ENCODE measurements at regions not wholly inside any gene's neighbourhood (a gene's known extent, or its start where the extent isn't known, plus 50 kb on each side); places are given as distances from the start of the nearest gene placed in this dataset.

DNA sequence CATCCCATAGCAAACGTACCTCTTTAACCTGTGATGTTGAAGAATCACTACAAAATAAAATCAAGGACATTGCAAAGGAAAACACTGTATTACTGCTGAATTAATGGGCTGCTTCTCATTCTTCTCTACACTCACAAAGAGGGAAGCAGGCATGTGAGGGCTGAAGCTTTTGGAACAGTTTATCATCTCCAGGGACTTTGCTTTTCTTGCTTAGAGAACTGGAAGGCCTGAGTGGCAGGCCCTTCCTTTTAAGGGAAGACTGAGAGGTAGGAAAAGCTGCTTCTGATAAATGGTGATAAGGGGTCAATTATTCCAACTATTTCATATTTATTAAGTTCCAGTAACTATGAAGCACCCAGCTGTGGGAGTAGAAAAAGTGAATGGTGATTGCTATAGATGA lies 649.6 kb downstream of the NTRK3 start:
- Histone ChIP-seq H3K4me3 (no peak overlapping the region), H3K4me1 (no peaks in the 10 kb centered on the region), H3K9me3 (no peaks in the 10 kb centered on the region), H3K27ac (no peak overlapping the region), H3K4me2 (no peak overlapping the region)
- ATAC-seq = no peak
- no peak for TF ChIP-seq NPAS2 (CRISPR knock-in tag; IDR thresholded peaks at IDR 0.05; ENCODE audit: borderline replicate concordance)
- no peak for TF ChIP-seq JUNB (IDR thresholded peaks at IDR 0.05)
- TF ChIP-seq HOXB13 (CRISPR knock-in tag; IDR thresholded peaks at IDR 0.05; ENCODE audit: low read depth) = no peak
- TF ChIP-seq, protein P1, sequence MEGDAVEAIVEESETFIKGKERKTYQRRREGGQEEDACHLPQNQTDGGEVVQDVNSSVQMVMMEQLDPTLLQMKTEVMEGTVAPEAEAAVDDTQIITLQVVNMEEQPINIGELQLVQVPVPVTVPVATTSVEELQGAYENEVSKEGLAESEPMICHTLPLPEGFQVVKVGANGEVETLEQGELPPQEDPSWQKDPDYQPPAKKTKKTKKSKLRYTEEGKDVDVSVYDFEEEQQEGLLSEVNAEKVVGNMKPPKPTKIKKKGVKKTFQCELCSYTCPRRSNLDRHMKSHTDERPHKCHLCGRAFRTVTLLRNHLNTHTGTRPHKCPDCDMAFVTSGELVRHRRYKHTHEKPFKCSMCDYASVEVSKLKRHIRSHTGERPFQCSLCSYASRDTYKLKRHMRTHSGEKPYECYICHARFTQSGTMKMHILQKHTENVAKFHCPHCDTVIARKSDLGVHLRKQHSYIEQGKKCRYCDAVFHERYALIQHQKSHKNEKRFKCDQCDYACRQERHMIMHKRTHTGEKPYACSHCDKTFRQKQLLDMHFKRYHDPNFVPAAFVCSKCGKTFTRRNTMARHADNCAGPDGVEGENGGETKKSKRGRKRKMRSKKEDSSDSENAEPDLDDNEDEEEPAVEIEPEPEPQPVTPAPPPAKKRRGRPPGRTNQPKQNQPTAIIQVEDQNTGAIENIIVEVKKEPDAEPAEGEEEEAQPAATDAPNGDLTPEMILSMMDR (IDR thresholded peaks at IDR 0.05) = no peak
- TF ChIP-seq RCOR1 (IDR thresholded peaks at IDR 0.05; ENCODE audit: low read depth, low read length) = no peak
- POLR2A ChIA-PET = no interaction called here
- no peak for DNase-seq (ENCODE audit: low read depth in 1 of 2, low spot score in 1 of 2)
- no peak for FAIRE-seq
- CTCF ChIA-PET = no interaction called here
- WGBS (ENCODE audit: missing lambda C conversion rate) = 26% methylated on average over 1 of the region's 1 CpG

DNA sequence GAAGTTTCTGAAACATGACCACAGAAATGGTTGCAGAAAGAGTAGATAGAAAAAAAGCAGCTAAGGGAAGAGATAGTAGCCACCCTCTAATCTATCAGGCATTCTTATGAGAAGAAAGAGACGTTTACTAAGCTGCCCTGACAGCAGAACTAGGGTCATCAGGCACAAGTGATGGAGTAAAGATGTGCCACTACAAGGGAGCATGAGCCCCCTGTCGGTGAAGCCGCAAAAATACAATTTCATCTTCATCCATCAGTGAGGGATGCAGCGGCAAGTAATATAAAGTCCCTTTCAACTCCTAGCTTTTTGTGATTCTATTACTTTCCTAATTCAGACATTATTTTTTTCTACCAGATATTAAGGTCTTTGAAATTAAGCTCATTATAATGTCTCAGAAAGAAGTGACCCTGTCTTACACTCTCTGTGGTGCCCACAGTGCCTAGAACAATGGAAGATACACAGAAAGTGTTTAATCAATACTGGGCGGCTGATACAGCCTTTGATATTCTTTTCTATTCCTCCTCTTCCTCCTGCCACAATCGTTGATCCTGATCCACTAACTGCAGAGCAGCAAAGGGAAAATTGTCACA lies 651.6 kb downstream of the NTRK3 start:
- DNase-seq (ENCODE audit: low read depth in 1 of 2, low spot score in 1 of 2) = peak; percentile 21 to 32
- POLR2A ChIA-PET = no interaction called here
- no peak overlapping the region for H3K4me2 ChIP-seq
- peak; percentile 34 to 52; a peak in 3 of 5 replicates for TF ChIP-seq RAD21 (conservative IDR thresholded peaks at IDR 0.05 in 1 of 2, IDR thresholded peaks at IDR 0.05 in 1 of 2)
- no peak for TF ChIP-seq GATA3 (IDR thresholded peaks at IDR 0.05; ENCODE audit: borderline replicate concordance)
- TF ChIP-seq, protein P1 (IDR thresholded peaks at IDR 0.05) = peak; percentile 36
- no peak for TF ChIP-seq HOXA7 (CRISPR knock-in tag; IDR thresholded peaks at IDR 0.05)
- TF ChIP-seq SMC3 (IDR thresholded peaks at IDR 0.05) = peak; percentile 24; the same call in 1 of the 3 replicates
- CTCF ChIA-PET = interaction anchor here (0.7 to 1.2 kb wide), 4 partner anchors 9 to 54 kb away, joined by 3 to 4 read pairs (median 3); no protein-coding TSS in a partner anchor
- no peak for FAIRE-seq
- no peak overlapping the region for H3K27ac ChIP-seq
- ATAC-seq = peak in 1 of 2 experiments; percentile 67; a peak in 2 of 6 replicates
- H3K4me1 ChIP-seq = no peaks in the 10 kb centered on the region
- WGBS (ENCODE audit: missing lambda C conversion rate) = 18% methylated on average over 6 of the region's 6 CpGs
- H3K9me3 ChIP-seq = no peaks in the 10 kb centered on the region
- no peak overlapping the region for H3K4me3 ChIP-seq

DNA sequence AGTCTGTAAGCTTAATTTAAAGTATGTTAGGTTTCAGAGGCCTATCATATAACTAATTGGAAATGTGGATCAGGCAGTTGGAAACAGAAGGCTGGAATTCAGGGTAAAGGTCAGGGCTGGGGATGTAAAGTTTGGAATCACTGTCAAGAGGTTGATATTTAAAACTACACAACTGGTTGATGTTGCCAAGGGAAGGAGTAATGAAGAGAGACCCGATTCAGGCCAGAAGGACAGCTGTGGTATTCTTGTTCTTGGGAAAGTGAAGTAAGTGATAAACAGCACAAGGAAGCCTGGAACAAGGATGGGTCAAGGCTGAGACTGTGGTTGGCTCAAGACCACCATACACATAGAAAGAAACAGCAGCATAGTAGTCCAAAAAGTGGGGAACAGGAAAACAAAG lies 654.2 kb downstream of the NTRK3 start:
- Histone ChIP-seq H3K27ac (no peak overlapping the region), H3K9me3 (no peaks in the 10 kb centered on the region), H3K4me2 (no peak overlapping the region), H3K4me3 (no peak overlapping the region), H3K4me1 (no peaks in the 10 kb centered on the region)
- ChIA-PET POLR2A (no interaction called here), CTCF (no interaction called here)
- DNase-seq (ENCODE audit: low read depth in 1 of 2, low spot score in 1 of 2) (no peak), FAIRE-seq (no peak), ATAC-seq (no peak)
- 3% methylated on average over 1 of the region's 1 CpG for WGBS (ENCODE audit: missing lambda C conversion rate)
- TF ChIP-seq TP53 (CRISPR knock-in tag; IDR thresholded peaks at IDR 0.05) = no peak
- TF ChIP-seq, protein P2, sequence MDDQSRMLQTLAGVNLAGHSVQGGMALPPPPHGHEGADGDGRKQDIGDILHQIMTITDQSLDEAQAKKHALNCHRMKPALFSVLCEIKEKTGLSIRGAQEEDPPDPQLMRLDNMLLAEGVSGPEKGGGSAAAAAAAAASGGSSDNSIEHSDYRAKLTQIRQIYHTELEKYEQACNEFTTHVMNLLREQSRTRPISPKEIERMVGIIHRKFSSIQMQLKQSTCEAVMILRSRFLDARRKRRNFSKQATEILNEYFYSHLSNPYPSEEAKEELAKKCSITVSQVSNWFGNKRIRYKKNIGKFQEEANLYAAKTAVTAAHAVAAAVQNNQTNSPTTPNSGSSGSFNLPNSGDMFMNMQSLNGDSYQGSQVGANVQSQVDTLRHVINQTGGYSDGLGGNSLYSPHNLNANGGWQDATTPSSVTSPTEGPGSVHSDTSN (IDR thresholded peaks at IDR 0.05) = no peak
- TF ChIP-seq EHMT2 (IDR thresholded peaks at IDR 0.05; ENCODE audit: low read depth) = no peak

DNA sequence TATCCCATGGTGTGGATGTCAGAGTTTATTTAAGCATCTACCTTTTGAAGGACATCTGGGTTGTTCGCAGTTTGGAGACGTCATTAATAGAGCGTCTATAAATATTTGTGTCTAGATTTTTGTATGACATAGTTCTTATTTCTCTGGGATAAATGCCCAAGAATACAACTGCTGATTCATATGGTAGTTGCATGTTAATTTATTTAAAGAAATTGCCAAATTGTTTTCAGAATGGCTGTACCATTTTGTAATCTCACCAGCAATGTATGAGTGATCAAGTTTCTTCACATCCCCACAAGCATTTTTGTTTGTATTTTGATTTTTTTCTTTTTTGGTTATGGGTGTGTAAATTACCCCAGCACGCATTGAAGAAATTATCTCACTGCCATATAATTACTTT lies 656.9 kb downstream of the NTRK3 start:
- H3K9me3 ChIP-seq = no peaks in the 10 kb centered on the region
- 36% methylated on average over 4 of the region's 4 CpGs for WGBS (ENCODE audit: missing lambda C conversion rate)
- H3K4me3 ChIP-seq = no peak overlapping the region
- no peak for DNase-seq (ENCODE audit: low read depth in 1 of 2, low spot score in 1 of 2)
- TF ChIP-seq CEBPB (IDR thresholded peaks at IDR 0.05) (no peak), POLR2A (IDR thresholded peaks at IDR 0.05; ENCODE audit: low read length) (no peak), ZC3H11A (IDR thresholded peaks at IDR 0.05) (no peak)
- CTCF ChIA-PET = no interaction called here
- FAIRE-seq = no peak
- POLR2A ChIA-PET = no interaction called here
- H3K4me1 ChIP-seq = no peaks in the 10 kb centered on the region
- no peak for ATAC-seq
- no peak overlapping the region for H3K4me2 ChIP-seq
- H3K27ac ChIP-seq = no peak overlapping the region
